ENCODE measurements at regions not wholly inside any gene's neighbourhood (a gene's known extent, or its start where the extent isn't known, plus 50 kb on each side); places are given as distances from the start of the nearest gene placed in this dataset.
A peak's percentile ranks its signal among the peaks of the same experiment; 100 is the strongest.

- H3K14ac ChIP-seq (ENCODE audit: low read length): no peak overlapping the region
- no peak overlapping the region for H2AFZ ChIP-seq (ENCODE audit: insufficient read depth, low read length, poor library complexity)
- no peak overlapping the region for H4K91ac ChIP-seq (ENCODE audit: low read depth, low read length)
- H3K27ac ChIP-seq (ENCODE audit: low read depth, low read length): no peak overlapping the region
- no peaks in the 10 kb centered on the region for H3K79me1 ChIP-seq (ENCODE audit: low read length)
- no peak overlapping the region for H3K4ac ChIP-seq (ENCODE audit: low read depth, low read length)
- H3K36me3 ChIP-seq (ENCODE audit: control insufficient read depth in 1 of 2, insufficient read depth in 2 of 2, low read length in 2 of 2): no peaks in the 10 kb centered on the region
- H3K9me3 ChIP-seq (ENCODE audit: insufficient read depth, low read depth, low read length): no peaks in the 10 kb centered on the region
- no peak overlapping the region for H3K18ac ChIP-seq (ENCODE audit: low read length)
- peak in 1 of 2 donors; percentile 9 for DNase-seq
- H4K8ac ChIP-seq (ENCODE audit: low read depth, low read length): no peak overlapping the region
- no peak overlapping the region for H3K4me3 ChIP-seq (ENCODE audit: low read depth, low read length)
- H2BK5ac ChIP-seq (ENCODE audit: low read depth, low read length, poor library complexity): no peak overlapping the region
- H2BK12ac ChIP-seq (ENCODE audit: low read length): no peak overlapping the region
- WGBS (ENCODE audit: extremely low coverage, insufficient coverage, insufficient read length): no CpG with 5 or more reads among the region's 5 CpGs
- no peak overlapping the region for H3K9ac ChIP-seq (ENCODE audit: low read length)
- no peak overlapping the region for H4K12ac ChIP-seq (ENCODE audit: low read depth, low read length)
- H3K79me2 ChIP-seq (ENCODE audit: control insufficient read depth, insufficient read depth, low read length, poor library complexity): no peaks in the 10 kb centered on the region
- no peak overlapping the region for H2BK120ac ChIP-seq (ENCODE audit: insufficient read depth, low read length, poor library complexity)
- no peak overlapping the region for H3K4me2 ChIP-seq (ENCODE audit: low read length)
- no peaks in the 10 kb centered on the region for H3K27me3 ChIP-seq (ENCODE audit: insufficient read depth, low read length)
- H3K23ac ChIP-seq (ENCODE audit: low read length): no peak overlapping the region
- H3K4me1 ChIP-seq (ENCODE audit: control insufficient read depth in 1 of 2, insufficient read depth in 2 of 2, low read length in 2 of 2): no peaks in the 10 kb centered on the region
- no peak overlapping the region for H2AK5ac ChIP-seq (ENCODE audit: low read length)
These were observed 432.7 kb downstream of the TFAP2A start for GRCh38 chr6:9982215-9982614.

- Histone ChIP-seq H4K8ac (ENCODE audit: low read depth, low read length) (no peak overlapping the region), H2BK5ac (ENCODE audit: low read depth, low read length, poor library complexity) (no peak overlapping the region), H2BK120ac (ENCODE audit: insufficient read depth, low read length, poor library complexity) (no peak overlapping the region), H3K4me2 (ENCODE audit: low read length) (no peak overlapping the region), H4K91ac (ENCODE audit: low read depth, low read length) (no peak overlapping the region), H3K27ac (ENCODE audit: low read depth, low read length) (no peak overlapping the region), H3K23ac (ENCODE audit: low read length) (no peak overlapping the region), H3K36me3 (ENCODE audit: control insufficient read depth in 1 of 2, insufficient read depth in 2 of 2, low read length in 2 of 2) (no peaks in the 10 kb centered on the region), H3K4me1 (ENCODE audit: control insufficient read depth in 1 of 2, insufficient read depth in 2 of 2, low read length in 2 of 2) (no peaks in the 10 kb centered on the region), H3K27me3 (ENCODE audit: insufficient read depth, low read length) (no peaks in the 10 kb centered on the region), H3K9ac (ENCODE audit: low read length) (no peak overlapping the region), H3K79me2 (ENCODE audit: control insufficient read depth, insufficient read depth, low read length, poor library complexity) (no peaks in the 10 kb centered on the region), H3K79me1 (ENCODE audit: low read length) (no peaks in the 10 kb centered on the region), H3K18ac (ENCODE audit: low read length) (no peak overlapping the region), H4K12ac (ENCODE audit: low read depth, low read length) (no peak overlapping the region), H3K4ac (ENCODE audit: low read depth, low read length) (no peak overlapping the region), H2AFZ (ENCODE audit: insufficient read depth, low read length, poor library complexity) (no peak overlapping the region), H3K9me3 (ENCODE audit: insufficient read depth, low read depth, low read length) (no peaks in the 10 kb centered on the region), H2BK12ac (ENCODE audit: low read length) (no peak overlapping the region), H2AK5ac (ENCODE audit: low read length) (no peak overlapping the region), H3K4me3 (ENCODE audit: low read depth, low read length) (no peak overlapping the region), H3K14ac (ENCODE audit: low read length) (no peak overlapping the region)
- no peak for DNase-seq
- WGBS (ENCODE audit: extremely low coverage, insufficient coverage, insufficient read length): no CpG with 5 or more reads among the region's 5 CpGs
These were observed 434.9 kb downstream of the TFAP2A start for GRCh38 chr6:9979996-9980395.

GRCh38 chr6:9978480-9978879 is 436.4 kb downstream of the TFAP2A start:
- no peak overlapping the region for H3K9ac ChIP-seq (ENCODE audit: low read length)
- H4K12ac ChIP-seq (ENCODE audit: low read depth, low read length): no peak overlapping the region
- no peak overlapping the region for H4K91ac ChIP-seq (ENCODE audit: low read depth, low read length)
- H3K9me3 ChIP-seq (ENCODE audit: insufficient read depth, low read depth, low read length): no peaks in the 10 kb centered on the region
- H2BK12ac ChIP-seq (ENCODE audit: low read length): no peak overlapping the region
- H3K79me2 ChIP-seq (ENCODE audit: control insufficient read depth, insufficient read depth, low read length, poor library complexity): no peaks in the 10 kb centered on the region
- H4K8ac ChIP-seq (ENCODE audit: low read depth, low read length): no peak overlapping the region
- H3K23ac ChIP-seq (ENCODE audit: low read length): no peak overlapping the region
- H2AFZ ChIP-seq (ENCODE audit: insufficient read depth, low read length, poor library complexity): no peak overlapping the region
- H3K4me3 ChIP-seq (ENCODE audit: low read depth, low read length): no peak overlapping the region
- no peak overlapping the region for H2BK5ac ChIP-seq (ENCODE audit: low read depth, low read length, poor library complexity)
- H3K14ac ChIP-seq (ENCODE audit: low read length): no peak overlapping the region
- H3K79me1 ChIP-seq (ENCODE audit: low read length): no peaks in the 10 kb centered on the region
- no peaks in the 10 kb centered on the region for H3K27me3 ChIP-seq (ENCODE audit: insufficient read depth, low read length)
- DNase-seq: no peak
- H3K36me3 ChIP-seq (ENCODE audit: control insufficient read depth in 1 of 2, insufficient read depth in 2 of 2, low read length in 2 of 2): no peaks in the 10 kb centered on the region
- no peak overlapping the region for H2BK120ac ChIP-seq (ENCODE audit: insufficient read depth, low read length, poor library complexity)
- H3K27ac ChIP-seq (ENCODE audit: low read depth, low read length): no peak overlapping the region
- H3K4me2 ChIP-seq (ENCODE audit: low read length): no peak overlapping the region
- H2AK5ac ChIP-seq (ENCODE audit: low read length): no peak overlapping the region
- no peaks in the 10 kb centered on the region for H3K4me1 ChIP-seq (ENCODE audit: control insufficient read depth in 1 of 2, insufficient read depth in 2 of 2, low read length in 2 of 2)
- no peak overlapping the region for H3K18ac ChIP-seq (ENCODE audit: low read length)
- WGBS (ENCODE audit: extremely low coverage, insufficient coverage, insufficient read length): no CpG with 5 or more reads among the region's 6 CpGs
- H3K4ac ChIP-seq (ENCODE audit: low read depth, low read length): no peak overlapping the region

GRCh38 chr6:9977411-9977810 is 437.5 kb downstream of the TFAP2A start:
- Histone ChIP-seq H3K4me3 (ENCODE audit: low read depth, low read length) (no peak overlapping the region), H3K23ac (ENCODE audit: low read length) (no peak overlapping the region), H2AK5ac (ENCODE audit: low read length) (no peak overlapping the region), H3K79me1 (ENCODE audit: low read length) (no peaks in the 10 kb centered on the region), H3K36me3 (ENCODE audit: control insufficient read depth in 1 of 2, insufficient read depth in 2 of 2, low read length in 2 of 2) (no peaks in the 10 kb centered on the region), H2BK5ac (ENCODE audit: low read depth, low read length, poor library complexity) (no peak overlapping the region), H3K4ac (ENCODE audit: low read depth, low read length) (no peak overlapping the region), H4K91ac (ENCODE audit: low read depth, low read length) (no peak overlapping the region), H3K18ac (ENCODE audit: low read length) (no peak overlapping the region), H4K8ac (ENCODE audit: low read depth, low read length) (no peak overlapping the region), H3K4me2 (ENCODE audit: low read length) (no peak overlapping the region), H2BK120ac (ENCODE audit: insufficient read depth, low read length, poor library complexity) (no peak overlapping the region), H3K79me2 (ENCODE audit: control insufficient read depth, insufficient read depth, low read length, poor library complexity) (no peaks in the 10 kb centered on the region), H3K9ac (ENCODE audit: low read length) (no peak overlapping the region), H3K27ac (ENCODE audit: low read depth, low read length) (no peak overlapping the region), H2BK12ac (ENCODE audit: low read length) (no peak overlapping the region), H2AFZ (ENCODE audit: insufficient read depth, low read length, poor library complexity) (no peak overlapping the region), H4K12ac (ENCODE audit: low read depth, low read length) (no peak overlapping the region), H3K9me3 (ENCODE audit: insufficient read depth, low read depth, low read length) (no peaks in the 10 kb centered on the region), H3K4me1 (ENCODE audit: control insufficient read depth in 1 of 2, insufficient read depth in 2 of 2, low read length in 2 of 2) (no peaks in the 10 kb centered on the region), H3K14ac (ENCODE audit: low read length) (no peak overlapping the region), H3K27me3 (ENCODE audit: insufficient read depth, low read length) (no peaks in the 10 kb centered on the region)
- no peak for DNase-seq
- no CpG with 5 or more reads among the region's 2 CpGs for WGBS (ENCODE audit: extremely low coverage, insufficient coverage, insufficient read length)
